Common myeloid progenitor, CD34-positive (primary cell): ENCODE measurements at regions not wholly inside any gene's neighbourhood (a gene's known extent, or its start where the extent isn't known, plus 50 kb on each side); places are given as distances from the start of the nearest gene placed in this dataset.
"Not testable (repeated sequence)": the region's sequence is repeated elsewhere in the genome, so short reads cannot be mapped to it uniquely, and the experiment has no call there.

Experiments
- CTCF ChIA-PET: fragments of 350-600 bp; sonication (Branson Sonifier 250); formaldehyde crosslinking; loops from one replicate; lab custom pipeline; 2021; ENCODE audit warnings: antibody characterized with exemption; lab: Charles Lee
- POLR2A ChIA-PET: fragments of 350-600 bp; sonication (Branson Sonifier 250); formaldehyde crosslinking; loops from one replicate; lab custom pipeline; 2021; ENCODE audit warnings: antibody characterized with exemption; lab: Charles Lee
- DNase-seq, 3 donors: peaks; one replicate each; pipeline versions ENCODE4 v3.0.0 to v3.0.0-alpha.2; 2013
- H3K27ac ChIP-seq, 2 experiments: 1 replicate in 1 of 2; 2 replicates in 1 of 2; pipeline ENCODE4 v1.7.0; 2013; ENCODE audit warnings: inconsistent platforms in 2 of 2, low read length in 2 of 2, mild to moderate bottlenecking in 2 of 2, low read depth in 1 of 2, moderate library complexity in 1 of 2; ENCODE audit not compliant: severe bottlenecking in 2 of 2, insufficient read depth in 1 of 2, poor library complexity in 1 of 2
- H3K27me3 ChIP-seq, 5 experiments: replicated peaks in 2 of 5; 1 replicate in 3 of 5; 2 replicates in 2 of 5; pipeline versions ENCODE4 v1.6.1 to v1.7.0; 2013; ENCODE audit warnings: low read length in 4 of 5, mild to moderate bottlenecking in 2 of 5, moderate library complexity in 2 of 5, inconsistent platforms in 1 of 5; ENCODE audit not compliant: insufficient read depth in 5 of 5, control insufficient read depth in 4 of 5
- H3K36me3 ChIP-seq, 4 experiments: 1 replicate in 2 of 4; 2 replicates in 2 of 4; pipeline versions ENCODE4 v1.6.1 to v1.7.0; 2013; ENCODE audit warnings: low read length in 3 of 4, control low read depth in 1 of 4, mild to moderate bottlenecking in 1 of 4; ENCODE audit not compliant: control insufficient read depth in 4 of 4, insufficient read depth in 4 of 4
- H3K4me1 ChIP-seq, 4 experiments: 1 replicate in 3 of 4; 2 replicates in 1 of 4; pipeline versions ENCODE4 v1.6.1 to v1.7.1; 2013; ENCODE audit warnings: low read length in 3 of 4, mild to moderate bottlenecking in 3 of 4, control low read depth in 1 of 4, inconsistent platforms in 1 of 4, moderate library complexity in 1 of 4; ENCODE audit not compliant: control insufficient read depth in 4 of 4, insufficient read depth in 4 of 4; ENCODE audit errors: control extremely low read depth in 1 of 4
- H3K4me3 ChIP-seq, 7 experiments: 1 replicate in 4 of 7; 2 replicates in 3 of 7; pipeline versions ENCODE4 v1.5.1 to v1.7.0; 2013; ENCODE audit warnings: mild to moderate bottlenecking in 7 of 7, low read length in 6 of 7, moderate library complexity in 6 of 7, inconsistent platforms in 2 of 7, low read depth in 2 of 7, control low read depth in 1 of 7; ENCODE audit not compliant: insufficient read depth in 4 of 7, control insufficient read depth in 1 of 7; ENCODE audit errors: extremely low read depth in 1 of 7
- H3K9me3 ChIP-seq, 5 experiments: 1 replicate in 4 of 5; 2 replicates in 1 of 5; pipeline versions ENCODE4 v1.6.1 to v1.7.1; 2013; ENCODE audit warnings: low read length in 4 of 5, mild to moderate bottlenecking in 2 of 5, inconsistent platforms in 1 of 5, low read depth in 1 of 5, moderate library complexity in 1 of 5; ENCODE audit not compliant: control insufficient read depth in 4 of 5, insufficient read depth in 2 of 5; ENCODE audit errors: control extremely low read depth in 1 of 5
- WGBS: methylation state at CpG from one replicate; pipeline ENCODE4 v1.1.5; 2013; ENCODE audit not compliant: insufficient coverage; 5-methylcytosine and 5-hydroxymethylcytosine counted together

GRCh38 chr21:35599164-35599563, 461.2 kb downstream of the SETD4 start:
- Histone ChIP-seq H3K4me3 (no peak overlapping the region), H3K9me3 (no peaks in the 10 kb centered on the region), H3K27me3 (no peaks in the 10 kb centered on the region), H3K4me1 (no peaks in the 10 kb centered on the region), H3K36me3 (no peaks in the 10 kb centered on the region), H3K27ac (no peak overlapping the region)
- CTCF ChIA-PET, result no interaction called here
- whole genome bisulfite sequencing, result 84% methylated on average over 7 of the region's 8 CpGs
- no peak for DNase-seq
- POLR2A ChIA-PET, result no interaction called here

DNA sequence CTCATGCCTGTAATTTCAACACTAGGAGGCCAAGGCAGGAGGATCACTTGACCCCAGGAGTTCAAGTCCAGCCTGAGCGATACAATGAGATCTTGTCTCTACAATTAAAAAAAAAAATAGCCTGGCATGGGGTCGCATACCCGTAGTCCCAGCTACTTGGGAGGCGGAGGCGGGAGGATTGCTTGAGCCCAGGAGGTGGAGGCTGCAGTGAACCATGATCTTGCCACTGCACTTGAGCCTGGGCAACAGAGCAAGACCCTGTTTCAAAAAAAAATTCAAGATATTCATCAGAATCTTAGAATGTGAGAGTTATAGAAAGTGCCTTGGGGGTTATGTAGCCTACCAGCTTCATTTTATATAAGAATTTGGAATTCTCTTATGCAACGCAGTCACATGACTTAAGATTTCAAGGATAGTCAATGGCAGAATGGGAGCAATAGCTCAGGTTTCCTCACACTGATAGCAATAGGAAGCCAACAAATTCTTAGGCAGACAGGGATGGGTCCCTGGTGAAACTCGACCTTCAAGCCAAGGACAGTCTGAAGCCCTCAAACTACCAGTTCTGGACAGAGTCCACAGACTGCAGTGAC, 462.5 kb downstream of the SETD4 start:
- Histone ChIP-seq H3K27ac (no peak overlapping the region), H3K4me3 (no peak overlapping the region), H3K9me3 (no peaks in the 10 kb centered on the region), H3K4me1 (no peaks in the 10 kb centered on the region), H3K27me3 (no peaks in the 10 kb centered on the region), H3K36me3 (no peaks in the 10 kb centered on the region)
- 100% methylated on average over 7 of the region's 7 CpGs for WGBS
- ChIA-PET CTCF (no interaction called here), POLR2A (interaction anchor here (0.6 kb wide), 1 partner anchor 73 kb away, joined by 3 read pairs; no protein-coding TSS in a partner anchor)
- no peak for DNase-seq

DNA sequence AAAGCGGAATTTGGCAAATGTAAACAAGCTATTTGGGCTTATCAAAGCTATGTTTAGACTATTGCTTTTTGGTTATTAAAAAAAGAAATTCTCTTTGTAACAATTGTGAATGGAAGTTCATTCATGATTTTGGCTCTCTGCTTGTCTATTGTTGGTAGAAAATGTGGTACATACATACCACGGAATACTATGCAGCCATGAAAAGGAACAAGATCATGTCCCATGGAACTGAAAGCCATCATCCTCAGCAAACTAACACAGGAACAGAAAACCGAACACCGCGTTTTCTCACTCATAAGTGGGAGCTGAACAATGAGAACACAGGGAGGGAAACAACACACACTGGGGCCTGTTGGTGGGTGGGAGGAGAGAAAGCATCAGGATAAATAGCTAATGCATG, 465.4 kb downstream of the SETD4 start:
- H3K9me3 ChIP-seq, result no peaks in the 10 kb centered on the region
- no peak for DNase-seq
- no peak overlapping the region for H3K4me3 ChIP-seq
- WGBS, result 100% methylated on average over 4 of the region's 5 CpGs
- ChIA-PET CTCF (no interaction called here), POLR2A (no interaction called here)
- no peaks in the 10 kb centered on the region for H3K36me3 ChIP-seq
- no peaks in the 10 kb centered on the region for H3K4me1 ChIP-seq
- no peak overlapping the region for H3K27ac ChIP-seq
- H3K27me3 ChIP-seq, result no peaks in the 10 kb centered on the region

GRCh38 chr21:35593000-35593502, 467.3 kb downstream of the SETD4 start:
- DNase-seq, result no peak
- ChIA-PET CTCF (no interaction called here), POLR2A (no interaction called here)
- H3K36me3 ChIP-seq, result no peaks in the 10 kb centered on the region
- no peaks in the 10 kb centered on the region for H3K27me3 ChIP-seq
- H3K4me3 ChIP-seq, result no peak overlapping the region
- 93% methylated on average over 3 of the region's 5 CpGs for WGBS
- no peaks in the 10 kb centered on the region for H3K9me3 ChIP-seq
- H3K27ac ChIP-seq, result no peak overlapping the region
- no peaks in the 10 kb centered on the region for H3K4me1 ChIP-seq

- H3K27me3 ChIP-seq, H3K4me3 ChIP-seq, H3K27ac ChIP-seq, H3K4me1 ChIP-seq, H3K9me3 ChIP-seq, CTCF ChIA-PET, DNase-seq, POLR2A ChIA-PET, H3K36me3 ChIP-seq: not testable (repeated sequence)
- WGBS, result 100% methylated on average over 1 of the region's 3 CpGs
Measured at GRCh38 chr21:35590284-35590683, 470.0 kb downstream of the SETD4 start.

DNA sequence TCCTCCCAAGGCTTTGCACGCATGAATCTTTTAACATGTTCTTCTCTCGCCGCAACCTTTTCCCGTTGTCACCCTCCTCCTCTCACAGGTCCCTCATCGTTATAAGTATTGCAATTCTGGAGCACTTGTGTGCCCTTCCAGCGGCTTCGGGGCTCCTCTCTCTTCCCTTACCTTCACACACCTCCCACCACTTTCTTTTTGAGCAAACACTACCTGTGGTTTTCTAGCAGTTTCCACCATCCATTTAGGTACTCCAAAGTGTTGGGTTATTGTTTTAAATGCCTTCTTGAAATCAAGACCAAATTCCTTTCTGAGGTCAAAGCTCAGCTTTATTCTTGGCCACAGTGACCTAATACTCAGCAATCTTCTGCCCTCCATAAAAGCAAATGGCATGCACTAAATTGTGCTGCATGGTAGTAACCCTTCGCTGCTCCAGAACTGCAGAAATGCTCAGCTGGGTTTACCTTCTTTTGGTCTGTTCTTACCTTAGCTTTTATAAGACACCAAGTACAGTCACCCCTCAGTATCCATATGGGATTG, 472.4 kb downstream of the SETD4 start:
- CTCF ChIA-PET, result interaction anchor here (0.6 kb wide), 1 partner anchor 137 kb away, joined by 3 read pairs; no protein-coding TSS in a partner anchor
- no peaks in the 10 kb centered on the region for H3K36me3 ChIP-seq
- no peaks in the 10 kb centered on the region for H3K4me1 ChIP-seq
- no peak overlapping the region for H3K4me3 ChIP-seq
- POLR2A ChIA-PET, result no interaction called here
- no peak for DNase-seq
- no peaks in the 10 kb centered on the region for H3K27me3 ChIP-seq
- 97% methylated on average over 7 of the region's 8 CpGs for WGBS
- no peak overlapping the region for H3K27ac ChIP-seq
- no peaks in the 10 kb centered on the region for H3K9me3 ChIP-seq

DNA sequence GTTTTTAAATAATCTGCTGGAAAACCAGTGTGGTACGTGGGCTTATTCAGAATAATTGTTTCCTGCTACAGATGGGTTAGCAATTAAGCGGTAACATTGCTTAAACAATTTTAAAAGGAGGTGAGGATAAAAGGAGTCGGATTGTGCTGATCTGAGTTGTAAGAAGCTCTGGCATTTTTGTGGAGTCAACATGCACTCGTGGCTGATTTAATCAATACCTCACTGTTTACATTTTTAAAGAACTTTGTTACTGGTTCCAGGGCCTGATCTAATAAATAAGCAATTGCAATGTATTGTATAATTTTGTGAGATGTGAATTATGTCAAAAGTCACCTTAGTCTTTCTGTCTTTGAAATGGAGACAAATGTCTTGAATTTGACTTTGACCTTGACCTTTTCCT, 474.0 kb downstream of the SETD4 start:
- 60% methylated on average over 2 of the region's 4 CpGs for WGBS
- Histone ChIP-seq H3K9me3 (no peaks in the 10 kb centered on the region), H3K27me3 (no peaks in the 10 kb centered on the region), H3K4me3 (no peak overlapping the region), H3K27ac (no peak overlapping the region), H3K36me3 (no peaks in the 10 kb centered on the region), H3K4me1 (peaks cover 0 to 5% (median 1%) of the 10 kb centered on the region in 4 experiments)
- CTCF ChIA-PET, result interaction anchor here (0.8 kb wide), 1 partner anchor 9 kb away, joined by 3 read pairs; no protein-coding TSS in a partner anchor
- POLR2A ChIA-PET, result no interaction called here
- DNase-seq, result no peak
